Liver (tissue), 8 donors: ENCODE measurements at regions not wholly inside any gene's neighbourhood (a gene's known extent, or its start where the extent isn't known, plus 50 kb on each side); places are given as distances from the start of the nearest gene placed in this dataset.

Source experiments
- DNase-seq: peaks from one replicate; pipeline ENCODE4 v3.0.0-alpha.2; 2017; ENCODE audit warnings: low spot score
- H3K27ac ChIP-seq, 2 donors: one replicate each; pipeline ENCODE4 v1.7.0; 2013; ENCODE audit warnings: inconsistent platforms in 2 of 2, low read length in 2 of 2, control low read depth in 1 of 2, low read depth in 1 of 2, mild to moderate bottlenecking in 1 of 2
- H3K27me3 ChIP-seq, 4 donors: one replicate each; pipeline versions ENCODE4 v1.6.1 to v1.7.0; 2013; ENCODE audit warnings: low read length in 3 of 4, inconsistent platforms in 1 of 4, mild to moderate bottlenecking in 1 of 4, moderate library complexity in 1 of 4; ENCODE audit not compliant: control insufficient read depth in 4 of 4, insufficient read depth in 4 of 4
- H3K36me3 ChIP-seq, 4 donors: one replicate each; pipeline versions ENCODE4 v1.6.1 to v1.7.0; 2013; ENCODE audit warnings: low read length in 3 of 4, mild to moderate bottlenecking in 3 of 4, low read depth in 1 of 4, moderate library complexity in 1 of 4; ENCODE audit not compliant: control insufficient read depth in 4 of 4, insufficient read depth in 3 of 4
- H3K4me1 ChIP-seq, 4 donors: one replicate each; pipeline versions ENCODE4 v1.6.1 to v1.7.0; 2013; ENCODE audit warnings: low read length in 3 of 4, mild to moderate bottlenecking in 3 of 4, moderate library complexity in 1 of 4; ENCODE audit not compliant: control insufficient read depth in 4 of 4, insufficient read depth in 4 of 4
- H3K4me3 ChIP-seq, 3 donors: one replicate each; pipeline versions ENCODE4 v1.6.1 to v1.7.0; 2013; ENCODE audit warnings: low read length in 3 of 3, control low read depth in 1 of 3, low read depth in 1 of 3, mild to moderate bottlenecking in 1 of 3
- H3K9ac ChIP-seq, 2 donors: one replicate each; pipeline ENCODE4 v1.7.0; 2013; ENCODE audit warnings: low read length in 2 of 2, mild to moderate bottlenecking in 2 of 2, moderate library complexity in 2 of 2, control low read depth in 1 of 2, low read depth in 1 of 2
- H3K9me3 ChIP-seq, 4 donors: one replicate each; pipeline versions ENCODE4 v1.6.1 to v1.7.0; 2013; ENCODE audit warnings: low read length in 3 of 4; ENCODE audit not compliant: control insufficient read depth in 4 of 4
- ATF3 ChIP-seq: IDR thresholded peaks from 2 replicates; pipeline ENCODE4 v1.6.1; 2016; ENCODE audit warnings: antibody characterized with exemption
- CTCF ChIP-seq: fragments of 150-350 bp; IDR thresholded peaks from 2 replicates; pipeline ENCODE4 v1.5.1; 2017; ENCODE audit warnings: improper control_type of control experiment, low read depth, low read length; ENCODE audit not compliant: missing input control
- EGR1 ChIP-seq, 2 donors: IDR thresholded peaks; 2 replicates each; pipeline ENCODE4 v1.6.1; 2016 to 2018; ENCODE audit warnings: antibody characterized with exemption in 2 of 2, low read depth in 2 of 2
- FOXA1 ChIP-seq: IDR thresholded peaks from 2 replicates; pipeline ENCODE4 v1.6.1; 2016; ENCODE audit warnings: antibody characterized with exemption
- FOXA2 ChIP-seq: IDR thresholded peaks from 2 replicates; pipeline ENCODE4 v1.6.1; 2016; ENCODE audit warnings: antibody characterized with exemption
- GABPA ChIP-seq, 2 donors: IDR thresholded peaks in 1 of 2; conservative IDR thresholded peaks in 1 of 2; 2 replicates each; pipeline ENCODE4 v1.6.1; 2016; ENCODE audit warnings: antibody characterized with exemption in 2 of 2, mild to moderate bottlenecking in 1 of 2, moderate library complexity in 1 of 2
- HNF4A ChIP-seq, 2 donors: conservative IDR thresholded peaks; 2 replicates each; pipeline ENCODE4 v1.6.1; 2016; ENCODE audit warnings: antibody characterized with exemption in 2 of 2, mild to moderate bottlenecking in 2 of 2
- HNF4G ChIP-seq: IDR thresholded peaks from 2 replicates; pipeline ENCODE4 v1.6.1; 2016; ENCODE audit warnings: antibody characterized with exemption
- JUND ChIP-seq, 2 donors: IDR thresholded peaks; 2 replicates each; pipeline ENCODE4 v1.6.1; 2016; ENCODE audit warnings: antibody characterized with exemption in 2 of 2
- MAX ChIP-seq: IDR thresholded peaks from 2 replicates; pipeline ENCODE4 v1.6.1; 2016; ENCODE audit warnings: antibody characterized with exemption
- NR2F2 ChIP-seq: IDR thresholded peaks from 2 replicates; pipeline ENCODE4 v1.6.1; 2016; ENCODE audit warnings: antibody characterized with exemption
- RAD21 ChIP-seq, 2 donors: IDR thresholded peaks; 2 replicates each; pipeline ENCODE4 v1.6.1; 2016; ENCODE audit warnings: antibody characterized with exemption in 2 of 2, mild to moderate bottlenecking in 2 of 2
- RXRA ChIP-seq, 2 donors: IDR thresholded peaks; 2 replicates each; pipeline ENCODE4 v1.6.1; 2017 to 2018; ENCODE audit warnings: antibody characterized with exemption in 2 of 2, mild to moderate bottlenecking in 1 of 2
- SP1 ChIP-seq: IDR thresholded peaks from 2 replicates; pipeline ENCODE4 v1.6.1; 2018; ENCODE audit warnings: antibody characterized with exemption, mild to moderate bottlenecking
- TAF1 ChIP-seq: conservative IDR thresholded peaks from 2 replicates; pipeline ENCODE4 v1.6.1; 2016; ENCODE audit warnings: antibody characterized with exemption, mild to moderate bottlenecking
- YY1 ChIP-seq: IDR thresholded peaks from 2 replicates; pipeline ENCODE4 v1.6.1; 2016; ENCODE audit warnings: antibody characterized with exemption, mild to moderate bottlenecking
- ZBTB33 ChIP-seq: IDR thresholded peaks from 2 replicates; pipeline ENCODE4 v1.6.1; 2016; ENCODE audit warnings: antibody characterized with exemption
- WGBS: extraction: QIAGEN DNeasy Blood & Tissue Kit; methylation state at CpG from one replicate; pipeline ENCODE4 v1.1.7; 2013; 5-methylcytosine and 5-hydroxymethylcytosine counted together
- donor health status: healthy.
- donor health status: healthy.
- donor health status: healthy.
- donor health status: healthy.
- donor health status: healthy.

- peaks cover 0 to 2% (median 0%) of the 10 kb centered on the region in 4 donors for H3K27me3 ChIP-seq
- H3K27ac ChIP-seq: no peak overlapping the region
- WGBS: 91% methylated on average over 1 of the region's 1 CpG
- no peaks in the 10 kb centered on the region for H3K4me1 ChIP-seq
- H3K9ac ChIP-seq: no peak overlapping the region
- no peaks in the 10 kb centered on the region for H3K9me3 ChIP-seq
- H3K36me3 ChIP-seq: no peaks in the 10 kb centered on the region
- no peak for DNase-seq
- H3K4me3 ChIP-seq: no peak overlapping the region
- TF ChIP-seq GABPA (IDR thresholded peaks at IDR 0.05 in 1 of 2, conservative IDR thresholded peaks at IDR 0.05 in 1 of 2) (no peak), SP1 (no peak), EGR1 (IDR thresholded peaks at IDR 0.05; ENCODE audit: low read depth in 2 of 2) (no peak), ATF3 (no peak), HNF4G (no peak), JUND (IDR thresholded peaks at IDR 0.05) (no peak), ZBTB33 (no peak), MAX (no peak), HNF4A (conservative IDR thresholded peaks at IDR 0.05) (no peak), TAF1 (no peak), NR2F2 (no peak), RXRA (IDR thresholded peaks at IDR 0.05) (no peak), FOXA2 (no peak), RAD21 (IDR thresholded peaks at IDR 0.05) (no peak)
Measured at GRCh38 chr2:67145851-67146250, 251.3 kb upstream of the ETAA1 start.

GRCh38 chr2:67156796-67157195 lies 240.3 kb upstream of the ETAA1 start:
- Histone ChIP-seq H3K27me3 (peaks cover 0 to 4% (median 0%) of the 10 kb centered on the region in 4 donors), H3K4me3 (no peak overlapping the region), H3K4me1 (no peaks in the 10 kb centered on the region), H3K9ac (no peak overlapping the region), H3K27ac (no peak overlapping the region), H3K36me3 (no peaks in the 10 kb centered on the region), H3K9me3 (no peaks in the 10 kb centered on the region)
- DNase-seq: no peak
- TF ChIP-seq ZBTB33: no peak
- TF ChIP-seq GABPA (IDR thresholded peaks at IDR 0.05 in 1 of 2, conservative IDR thresholded peaks at IDR 0.05 in 1 of 2): no peak
- TF ChIP-seq RAD21 (IDR thresholded peaks at IDR 0.05): no peak
- no peak for TF ChIP-seq CTCF
- no peak for TF ChIP-seq YY1
- TF ChIP-seq FOXA1: no peak
- WGBS: 86% methylated on average over 3 of the region's 3 CpGs
